ENCODE measurements at regions not wholly inside any gene's neighbourhood (a gene's known extent, or its start where the extent isn't known, plus 50 kb on each side); places are given as distances from the start of the nearest gene placed in this dataset.

- H3K27me3 ChIP-seq (replicated peaks in 1 of 4; ENCODE audit: control extremely low read depth in 1 of 4, control insufficient read depth in 3 of 4, insufficient read depth in 4 of 4, low read length in 3 of 4) = peaks cover 0 to 3% (median 2%) of the 10 kb centered on the region in 4 experiments
- ChIA-PET POLR2A (no interaction called here), CTCF (no interaction called here)
- no peak overlapping the region for H3K4me3 ChIP-seq (ENCODE audit: control extremely low read depth in 1 of 5, extremely low read depth in 1 of 5, insufficient read depth in 1 of 5, low read depth in 2 of 5, low read length in 4 of 5)
- no peaks in the 10 kb centered on the region for H3K9me3 ChIP-seq (ENCODE audit: control extremely low read depth in 1 of 3, control insufficient read depth in 2 of 3, insufficient read depth in 1 of 3, low read length in 2 of 3)
- Mint-ChIP-seq H3K9me3 (ENCODE audit: insufficient read depth) (no peaks in the 10 kb centered on the region), H3K27ac (no peak overlapping the region), H3K27me3 (peaks cover 30% of the 10 kb centered on the region), H3K4me3 (no peak overlapping the region), H3K4me1 (no peaks in the 10 kb centered on the region)
- TF ChIP-seq CTCF (IDR thresholded peaks at IDR 0.05) = no peak
- TF ChIP-seq EZH2 (IDR thresholded peaks at IDR 0.05; ENCODE audit: borderline replicate concordance, insufficient read depth, low read depth, low read length, poor library complexity, severe bottlenecking) = no peak
- ATAC-seq (ENCODE audit: low read depth) = no peak
- no peaks in the 10 kb centered on the region for H3K4me1 ChIP-seq (ENCODE audit: control insufficient read depth in 2 of 2, insufficient read depth in 2 of 2, low read length in 2 of 2)
- H3K79me2 ChIP-seq (ENCODE audit: control insufficient read depth, insufficient read depth, low read length) = no peaks in the 10 kb centered on the region
- DNase-seq = no peak
- H3K36me3 ChIP-seq (replicated peaks in 1 of 2; ENCODE audit: control extremely low read depth in 1 of 2, control insufficient read depth in 1 of 2, extremely low read depth in 1 of 2, insufficient read depth in 2 of 2, low read length in 1 of 2) = no peaks in the 10 kb centered on the region
- H3K27ac ChIP-seq (ENCODE audit: low read length in 2 of 2) = no peak overlapping the region
- no peak overlapping the region for H2AFZ ChIP-seq (ENCODE audit: insufficient read depth, low read depth, low read length, poor library complexity, severe bottlenecking)
- H3K4me2 ChIP-seq (replicated peaks; ENCODE audit: low read depth, low read length, poor library complexity, severe bottlenecking) = no peak overlapping the region
- intact Hi-C loops (cut with micrococcal nuclease) = no loop called here
- H3K9ac ChIP-seq (ENCODE audit: low read length) = no peak overlapping the region
- H4K20me1 ChIP-seq (ENCODE audit: control insufficient read depth, insufficient read depth, low read length, poor library complexity, severe bottlenecking) = no peaks in the 10 kb centered on the region
- WGBS (ENCODE audit: insufficient coverage) = 93% methylated on average over 9 of the region's 10 CpGs
Measured at GRCh38 chr15:38190501-38190900, 62.1 kb upstream of the SPRED1 start.

GRCh38 chr15:38192496-38192895, 60.1 kb upstream of the SPRED1 start:
- Histone ChIP-seq H3K27ac (ENCODE audit: low read length in 2 of 2) (no peak overlapping the region), H3K9ac (ENCODE audit: low read length) (no peak overlapping the region), H2AFZ (ENCODE audit: insufficient read depth, low read depth, low read length, poor library complexity, severe bottlenecking) (no peak overlapping the region), H3K36me3 (replicated peaks in 1 of 2; ENCODE audit: control extremely low read depth in 1 of 2, control insufficient read depth in 1 of 2, extremely low read depth in 1 of 2, insufficient read depth in 2 of 2, low read length in 1 of 2) (no peaks in the 10 kb centered on the region), H3K4me3 (ENCODE audit: control extremely low read depth in 1 of 5, extremely low read depth in 1 of 5, insufficient read depth in 1 of 5, low read depth in 2 of 5, low read length in 4 of 5) (no peak overlapping the region), H3K27me3 (replicated peaks in 1 of 4; ENCODE audit: control extremely low read depth in 1 of 4, control insufficient read depth in 3 of 4, insufficient read depth in 4 of 4, low read length in 3 of 4) (peaks cover 0 to 9% (median 1%) of the 10 kb centered on the region in 4 experiments), H3K79me2 (ENCODE audit: control insufficient read depth, insufficient read depth, low read length) (no peaks in the 10 kb centered on the region), H3K4me1 (ENCODE audit: control insufficient read depth in 2 of 2, insufficient read depth in 2 of 2, low read length in 2 of 2) (no peaks in the 10 kb centered on the region), H4K20me1 (ENCODE audit: control insufficient read depth, insufficient read depth, low read length, poor library complexity, severe bottlenecking) (no peaks in the 10 kb centered on the region), H3K9me3 (ENCODE audit: control extremely low read depth in 1 of 3, control insufficient read depth in 2 of 3, insufficient read depth in 1 of 3, low read length in 2 of 3) (no peaks in the 10 kb centered on the region), H3K4me2 (replicated peaks; ENCODE audit: low read depth, low read length, poor library complexity, severe bottlenecking) (no peak overlapping the region)
- Mint-ChIP-seq H3K4me3 (no peak overlapping the region), H3K9me3 (ENCODE audit: insufficient read depth) (no peaks in the 10 kb centered on the region), H3K27ac (no peak overlapping the region), H3K4me1 (no peaks in the 10 kb centered on the region), H3K27me3 (peaks cover 30% of the 10 kb centered on the region)
- WGBS (ENCODE audit: insufficient coverage) = 0% methylated on average over 1 of the region's 2 CpGs
- POLR2A ChIA-PET = no interaction called here
- ATAC-seq (ENCODE audit: low read depth) (no peak), DNase-seq (no peak)
- CTCF ChIA-PET = no interaction called here
- intact Hi-C loops (cut with micrococcal nuclease) = no loop called here
- TF ChIP-seq CTCF (IDR thresholded peaks at IDR 0.05) (no peak), EZH2 (IDR thresholded peaks at IDR 0.05; ENCODE audit: borderline replicate concordance, insufficient read depth, low read depth, low read length, poor library complexity, severe bottlenecking) (no peak)
